Cardiac fibroblast (primary cell): ENCODE measurements at regions not wholly inside any gene's neighbourhood (a gene's known extent, or its start where the extent isn't known, plus 50 kb on each side); places are given as distances from the start of the nearest gene placed in this dataset.
"Not testable (repeated sequence)": the region's sequence is repeated elsewhere in the genome, so short reads cannot be mapped to it uniquely, and the experiment has no call there.

Experiments used
- DNase-seq, 2 donors: peaks; one replicate each; pipeline versions ENCODE4 v3.0.0 to v3.0.0-alpha.2; 2010; ENCODE audit warnings: low read depth in 2 of 2
- H3K4me3 ChIP-seq, 2 donors: replicated peaks in 1 of 2; 1 replicate in 1 of 2; 2 replicates in 1 of 2; pipeline ENCODE4 v1.5.1; 2011; ENCODE audit warnings: low read depth in 2 of 2, low read length in 2 of 2, mild to moderate bottlenecking in 2 of 2, moderate library complexity in 1 of 2
- TF ChIP-seq, protein P1 (sequence below): IDR thresholded peaks from one replicate; pipeline ENCODE4 v1.5.1; 2011; ENCODE audit warnings: low read depth, mild to moderate bottlenecking, low read length, inconsistent platforms

DNA sequence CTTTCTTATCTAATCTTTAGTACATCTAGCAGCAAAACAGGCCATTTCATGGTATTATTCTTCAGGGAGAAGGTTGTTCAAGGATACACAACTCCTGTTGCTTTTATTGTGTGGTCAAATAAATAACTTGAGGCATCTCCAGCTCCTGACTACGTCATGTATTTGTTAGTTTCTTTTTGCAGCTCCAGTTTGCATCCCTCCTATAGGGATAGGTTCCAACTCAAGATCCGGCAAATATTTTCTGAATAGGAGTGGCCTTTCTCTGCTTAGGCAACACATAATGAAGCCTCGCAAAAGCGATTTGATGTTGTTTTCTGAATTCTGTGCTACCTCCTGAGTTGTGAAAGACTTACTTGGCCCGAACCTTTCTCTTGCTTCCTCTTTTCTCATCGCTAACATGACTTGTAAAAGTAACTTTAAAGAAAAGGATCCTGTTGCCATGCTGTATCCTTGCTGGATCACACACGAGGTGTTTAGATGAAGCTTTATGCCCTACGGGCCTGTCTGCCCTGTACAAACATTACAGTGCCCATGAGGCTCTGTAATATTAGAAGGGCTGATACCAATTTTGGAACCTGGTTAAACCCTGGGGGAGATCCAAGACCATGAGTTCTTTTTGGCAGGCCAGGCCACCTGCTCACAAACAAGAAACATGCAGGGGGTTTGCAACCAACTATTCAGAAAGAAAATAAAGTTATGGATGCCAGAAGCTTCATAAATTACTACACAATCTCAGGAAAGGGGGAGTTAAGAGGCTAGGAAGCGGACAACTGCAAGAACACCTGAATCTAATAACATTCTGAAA is 149.8 kb upstream of the FGF10 start:
- TF ChIP-seq, protein P1, sequence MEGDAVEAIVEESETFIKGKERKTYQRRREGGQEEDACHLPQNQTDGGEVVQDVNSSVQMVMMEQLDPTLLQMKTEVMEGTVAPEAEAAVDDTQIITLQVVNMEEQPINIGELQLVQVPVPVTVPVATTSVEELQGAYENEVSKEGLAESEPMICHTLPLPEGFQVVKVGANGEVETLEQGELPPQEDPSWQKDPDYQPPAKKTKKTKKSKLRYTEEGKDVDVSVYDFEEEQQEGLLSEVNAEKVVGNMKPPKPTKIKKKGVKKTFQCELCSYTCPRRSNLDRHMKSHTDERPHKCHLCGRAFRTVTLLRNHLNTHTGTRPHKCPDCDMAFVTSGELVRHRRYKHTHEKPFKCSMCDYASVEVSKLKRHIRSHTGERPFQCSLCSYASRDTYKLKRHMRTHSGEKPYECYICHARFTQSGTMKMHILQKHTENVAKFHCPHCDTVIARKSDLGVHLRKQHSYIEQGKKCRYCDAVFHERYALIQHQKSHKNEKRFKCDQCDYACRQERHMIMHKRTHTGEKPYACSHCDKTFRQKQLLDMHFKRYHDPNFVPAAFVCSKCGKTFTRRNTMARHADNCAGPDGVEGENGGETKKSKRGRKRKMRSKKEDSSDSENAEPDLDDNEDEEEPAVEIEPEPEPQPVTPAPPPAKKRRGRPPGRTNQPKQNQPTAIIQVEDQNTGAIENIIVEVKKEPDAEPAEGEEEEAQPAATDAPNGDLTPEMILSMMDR = no peak
- no peak for DNase-seq
- no peak overlapping the region for H3K4me3 ChIP-seq

DNA sequence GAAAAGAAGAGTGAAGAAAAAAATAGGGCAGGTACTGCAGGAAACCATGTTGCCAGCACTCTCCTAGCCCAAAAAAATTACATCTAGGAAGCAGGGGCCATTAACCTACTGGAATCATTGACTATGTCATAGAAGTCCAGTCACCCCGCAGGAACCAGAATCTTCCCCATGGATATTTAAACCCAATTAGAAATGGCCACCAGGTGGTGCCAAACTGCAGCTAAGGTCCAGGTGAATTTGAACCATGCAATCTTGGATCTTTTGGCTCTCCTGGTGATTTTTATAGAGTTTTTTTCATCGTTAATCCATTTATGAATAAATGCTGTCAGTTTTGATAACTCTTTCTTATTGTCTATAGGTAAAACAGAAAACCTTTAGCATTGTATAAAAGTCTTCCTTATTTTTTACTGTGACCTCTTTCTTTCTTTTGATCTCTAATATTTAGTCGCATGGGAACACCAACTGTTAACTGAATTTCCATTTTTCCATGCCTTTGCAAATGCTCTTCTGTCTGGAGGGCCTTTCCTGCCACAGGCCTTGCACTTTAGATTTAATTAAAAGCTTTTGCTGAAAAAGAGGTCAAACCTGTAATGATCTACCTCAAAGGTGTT is 147.5 kb upstream of the FGF10 start:
- peak; percentile 31 to 43 for DNase-seq
- TF ChIP-seq, protein P1 = peak; percentile 38
- no peak overlapping the region for H3K4me3 ChIP-seq

DNA sequence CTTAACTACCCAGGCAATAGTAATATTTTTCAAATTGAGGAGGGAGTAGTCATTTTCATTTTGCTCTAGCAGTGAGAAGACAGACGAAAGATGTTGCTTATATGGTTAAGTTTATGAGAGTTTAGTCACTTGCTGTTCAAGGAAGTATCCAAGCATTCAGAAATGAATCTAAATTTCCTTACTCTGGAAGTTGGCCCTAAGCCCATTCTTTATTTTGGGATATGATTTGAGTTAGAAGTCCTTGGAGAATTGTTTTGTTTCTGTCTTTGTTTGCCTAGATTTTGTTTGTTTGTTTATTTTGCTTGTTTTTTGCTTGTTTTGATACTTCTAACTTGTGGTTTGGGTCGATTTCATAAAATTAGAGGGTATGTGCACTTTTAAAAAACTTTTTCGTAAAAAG is 146.4 kb upstream of the FGF10 start:
- DNase-seq = no peak
- TF ChIP-seq, protein P1 = no peak

DNA sequence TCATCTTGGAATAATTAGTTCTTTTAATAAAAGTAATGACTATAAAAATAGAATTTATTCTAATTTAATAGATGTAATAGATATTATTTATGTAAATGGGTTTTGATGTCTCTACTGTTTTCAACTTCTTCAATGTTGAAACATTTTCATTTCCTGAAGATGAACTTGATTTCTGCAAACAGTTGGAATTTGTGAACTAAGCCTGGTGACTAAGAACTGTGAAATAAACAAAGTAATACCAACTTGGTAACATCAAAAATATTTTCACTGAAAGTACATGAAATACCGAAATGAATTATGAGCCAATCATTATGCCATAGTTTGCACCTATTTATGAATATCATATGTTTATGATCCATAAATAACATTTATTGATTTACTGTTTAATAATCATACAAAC is 143.8 kb upstream of the FGF10 start:
- no peak for DNase-seq
- H3K4me3 ChIP-seq = no peak overlapping the region
- TF ChIP-seq, protein P1 = no peak

More for the DNA sequence above, 146.4 kb upstream of the FGF10 start:
- H3K4me3 ChIP-seq = no peak overlapping the region

DNA sequence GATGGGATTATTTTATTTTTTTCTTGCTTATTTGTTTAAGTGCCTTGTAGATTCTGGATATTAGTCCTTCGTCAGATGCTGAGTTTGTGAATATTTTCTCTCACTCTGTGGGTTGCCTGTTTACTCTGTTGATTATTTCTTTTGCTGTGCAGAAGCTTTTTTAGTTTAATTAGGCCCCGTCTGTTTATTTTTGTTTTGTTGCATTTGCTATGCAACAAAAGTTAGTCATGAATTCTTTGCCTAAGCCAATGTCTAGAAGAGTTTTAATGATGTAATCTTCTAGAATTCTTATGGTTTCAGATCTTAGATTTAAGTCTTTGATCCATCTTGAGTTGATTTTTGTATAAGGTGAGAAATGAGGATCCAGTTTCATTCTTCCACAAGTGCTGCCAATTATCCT is 142.5 kb upstream of the FGF10 start:
- not testable (repeated sequence) for DNase-seq

DNA sequence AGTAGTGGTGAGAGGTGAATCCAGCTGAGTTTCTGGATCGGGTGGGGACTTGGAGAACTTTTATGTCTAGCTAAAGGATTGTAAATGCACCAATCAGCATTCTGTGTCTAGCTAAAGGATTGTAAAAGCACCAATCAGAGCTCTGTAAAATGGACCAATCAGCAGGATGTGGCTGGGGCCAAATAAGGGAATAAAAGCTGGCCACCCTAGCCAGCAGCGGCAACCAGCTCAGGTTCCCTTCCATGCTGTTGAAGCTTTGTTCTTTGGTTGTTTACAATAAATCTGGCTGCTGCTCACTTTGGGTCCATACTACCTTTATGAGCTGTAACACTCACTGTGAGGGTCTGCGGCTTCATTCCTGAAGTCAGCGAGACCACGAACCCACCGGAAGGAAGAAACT is 141.6 kb upstream of the FGF10 start:
- H3K4me3 ChIP-seq, DNase-seq: not testable (repeated sequence)

More for the DNA sequence above, 142.5 kb upstream of the FGF10 start:
- not testable (repeated sequence) for H3K4me3 ChIP-seq

DNA sequence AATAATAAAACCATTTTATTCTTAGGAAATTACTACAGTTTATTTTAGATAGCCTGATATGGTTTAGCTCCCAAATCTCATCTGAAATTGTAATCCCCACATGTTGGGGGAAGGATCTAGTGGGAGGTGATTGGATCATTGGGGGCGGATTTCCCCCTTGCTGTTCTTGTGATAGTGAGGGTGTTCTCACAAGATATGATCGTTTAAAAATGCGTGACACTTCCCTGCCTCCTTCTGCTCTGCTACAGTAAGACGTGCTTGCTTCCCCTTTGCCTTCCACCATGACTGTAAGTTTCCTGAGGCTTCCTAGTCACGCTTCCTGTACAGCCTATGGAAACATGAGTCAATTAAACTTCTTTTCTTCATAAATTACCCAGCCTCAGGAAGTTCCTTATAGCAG is 122.4 kb upstream of the FGF10 start:
- TF ChIP-seq, protein P1 = no peak
- no peak for DNase-seq
- no peak overlapping the region for H3K4me3 ChIP-seq

DNA sequence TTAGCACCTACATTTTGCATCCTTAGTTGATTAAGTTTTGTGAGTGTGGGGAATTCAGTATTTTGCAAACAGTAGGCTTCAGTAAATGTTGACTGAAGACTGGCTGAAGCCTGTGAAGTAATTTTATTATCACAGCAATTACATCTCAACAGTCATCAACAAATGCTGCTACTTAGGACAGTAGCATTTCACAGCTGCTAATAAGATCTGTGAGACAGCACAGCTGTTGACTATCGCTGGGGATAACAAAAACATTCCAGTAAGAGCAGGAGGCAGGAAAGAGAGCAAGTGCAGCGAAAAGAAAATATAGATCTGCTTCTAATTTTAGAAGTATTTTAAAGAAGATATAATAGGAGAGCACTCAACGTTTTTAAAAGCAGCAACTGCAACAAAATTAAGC is 117.3 kb upstream of the FGF10 start:
- TF ChIP-seq, protein P1 = no peak
- H3K4me3 ChIP-seq = no peak overlapping the region
- no peak for DNase-seq
